ENCODE measurements at regions not wholly inside any gene's neighbourhood (a gene's known extent, or its start where the extent isn't known, plus 50 kb on each side); places are given as distances from the start of the nearest gene placed in this dataset.
A peak's percentile ranks its signal among the peaks of the same experiment; 100 is the strongest.

- peak; percentile 50 for DNase-seq (ENCODE audit: low read depth)
- TF ChIP-seq CTCF (IDR thresholded peaks at IDR 0.05; ENCODE audit: insufficient read depth, low read depth, low read length, missing control alignments) = no peak
These were observed 512.9 kb upstream of the PTGER4 start for GRCh38 chr5:40166802-40167201.

GRCh38 chr5:40165789-40166728 lies 513.7 kb upstream of the PTGER4 start:
- no peak overlapping the region for H3K4me3 ChIP-seq (ENCODE audit: low read length)
- DNase-seq (ENCODE audit: low read depth) = peak; percentile 36
- peak; percentile 9 for TF ChIP-seq CTCF (IDR thresholded peaks at IDR 0.05; ENCODE audit: insufficient read depth, low read depth, low read length, missing control alignments)

More at GRCh38 chr5:40166802-40167201, 512.9 kb upstream of the PTGER4 start:
- H3K4me3 ChIP-seq (ENCODE audit: low read length) = no peak overlapping the region

- no peak for TF ChIP-seq CTCF (IDR thresholded peaks at IDR 0.05; ENCODE audit: insufficient read depth, low read depth, low read length, missing control alignments)
- no peak for DNase-seq (ENCODE audit: low read depth)
- H3K4me3 ChIP-seq (ENCODE audit: low read length) = no peak overlapping the region
These were observed 514.5 kb upstream of the PTGER4 start for GRCh38 chr5:40165106-40165788.

- TF ChIP-seq CTCF (IDR thresholded peaks at IDR 0.05; ENCODE audit: insufficient read depth, low read depth, low read length, missing control alignments) = no peak
- DNase-seq (ENCODE audit: low read depth) = no peak
- no peak overlapping the region for H3K4me3 ChIP-seq (ENCODE audit: low read length)
These were observed 519.3 kb upstream of the PTGER4 start for GRCh38 chr5:40160435-40160834.

GRCh38 chr5:40154194-40154593 lies 525.5 kb upstream of the PTGER4 start:
- no peak overlapping the region for H3K4me3 ChIP-seq (ENCODE audit: low read length)
- no peak for DNase-seq (ENCODE audit: low read depth)
- no peak for TF ChIP-seq CTCF (IDR thresholded peaks at IDR 0.05; ENCODE audit: insufficient read depth, low read depth, low read length, missing control alignments)

DNA sequence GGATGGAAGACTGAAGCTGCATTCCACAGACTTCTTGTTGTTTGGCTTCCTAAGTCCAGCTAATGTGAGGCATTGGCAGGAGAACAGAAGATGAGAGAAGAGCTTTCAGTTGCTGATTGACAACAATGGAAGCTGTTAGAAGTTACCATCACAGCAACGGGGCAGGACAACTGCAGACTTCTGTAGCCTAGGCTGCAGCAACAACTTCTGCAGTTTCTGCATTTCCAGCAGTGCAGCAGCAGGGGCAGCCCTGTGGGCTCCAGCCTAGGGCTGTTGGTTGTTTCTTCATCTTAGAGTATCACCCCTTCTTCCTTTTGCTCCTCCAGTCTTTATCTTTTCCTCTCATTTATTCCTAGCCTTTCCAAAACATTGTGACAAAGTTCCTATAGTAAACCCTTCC lies 528.8 kb upstream of the PTGER4 start:
- TF ChIP-seq CTCF (IDR thresholded peaks at IDR 0.05; ENCODE audit: insufficient read depth, low read depth, low read length, missing control alignments) = no peak
- DNase-seq (ENCODE audit: low read depth) = no peak
- H3K4me3 ChIP-seq (ENCODE audit: low read length) = no peak overlapping the region
